Astrocyte (in vitro differentiated cells and primary cell): ENCODE measurements at regions not wholly inside any gene's neighbourhood (a gene's known extent, or its start where the extent isn't known, plus 50 kb on each side); places are given as distances from the start of the nearest gene placed in this dataset.

Experiments used
- DNase-seq: peaks from one replicate; pipeline ENCODE4 v3.0.0-alpha.2; 2010; ENCODE audit warnings: low read depth
- FAIRE-seq: peaks from 2 replicates; lab custom pipeline; 2011; peaks lifted over from hg19 to GRCh38; lab: Jason Lieb, UNC
- H2AFZ ChIP-seq: 2 replicates; pipeline ENCODE4 v1.6.0; 2012; ENCODE audit warnings: low read depth, low read length, inconsistent platforms
- H3K27ac ChIP-seq: 2 replicates; pipeline ENCODE4 v1.5.1; 2011; ENCODE audit warnings: low read depth, low read length, inconsistent platforms
- H3K27me3 ChIP-seq: 2 replicates; pipeline ENCODE4 v1.6.0; 2011; ENCODE audit warnings: low read length, inconsistent platforms; ENCODE audit not compliant: insufficient read depth
- H3K36me3 ChIP-seq: 2 replicates; pipeline ENCODE4 v1.5.1; 2011; ENCODE audit warnings: low read length, inconsistent platforms; ENCODE audit not compliant: insufficient read depth
- H3K4me1 ChIP-seq: 2 replicates; pipeline ENCODE4 v1.5.1; 2011; ENCODE audit warnings: low read length, inconsistent platforms; ENCODE audit not compliant: insufficient read depth
- H3K4me2 ChIP-seq: 2 replicates; pipeline ENCODE4 v1.6.0; 2012; ENCODE audit warnings: low read length, inconsistent platforms
- H3K4me3 ChIP-seq: 2 replicates; pipeline ENCODE4 v1.5.1; 2011; ENCODE audit warnings: low read depth, mild to moderate bottlenecking, low read length, inconsistent platforms; ENCODE audit not compliant: insufficient read depth
- H3K79me2 ChIP-seq: 2 replicates; pipeline ENCODE4 v1.6.0; 2012; ENCODE audit warnings: mild to moderate bottlenecking, low read length, inconsistent platforms; ENCODE audit not compliant: insufficient read depth
- H3K9ac ChIP-seq: 2 replicates; pipeline ENCODE4 v1.6.0; 2012; ENCODE audit warnings: mild to moderate bottlenecking, low read length, inconsistent platforms
- H3K9me3 ChIP-seq: 2 replicates; pipeline ENCODE4 v1.5.1; 2012; ENCODE audit warnings: low read depth, mild to moderate bottlenecking, low read length, inconsistent platforms; ENCODE audit not compliant: insufficient read depth
- H4K20me1 ChIP-seq: 2 replicates; pipeline ENCODE4 v1.6.0; 2012; ENCODE audit warnings: low read length, inconsistent platforms; ENCODE audit not compliant: insufficient read depth
- H3K27ac Mint-ChIP-seq: one replicate; pipeline ENCODE4 v1.8.0; 2021; ENCODE audit warnings: mild to moderate bottlenecking, mixed read lengths; ENCODE audit not compliant: unreplicated experiment
- H3K27me3 Mint-ChIP-seq: one replicate; pipeline ENCODE4 v1.8.0; 2021; ENCODE audit warnings: low read depth, mixed read lengths; ENCODE audit not compliant: unreplicated experiment
- H3K36me3 Mint-ChIP-seq: one replicate; pipeline ENCODE4 v1.8.0; 2021; ENCODE audit warnings: low read depth, mixed read lengths; ENCODE audit not compliant: unreplicated experiment
- H3K4me1 Mint-ChIP-seq: one replicate; pipeline ENCODE4 v1.8.0; 2021; ENCODE audit warnings: low read depth, mixed read lengths; ENCODE audit not compliant: unreplicated experiment
- H3K4me3 Mint-ChIP-seq: one replicate; pipeline ENCODE4 v1.8.0; 2021; ENCODE audit warnings: mild to moderate bottlenecking, moderate library complexity, mixed read lengths; ENCODE audit not compliant: unreplicated experiment
- H3K9me3 Mint-ChIP-seq: one replicate; pipeline ENCODE4 v1.8.0; 2021; ENCODE audit warnings: mild to moderate bottlenecking, mixed read lengths; ENCODE audit not compliant: unreplicated experiment
- CTCF ChIP-seq: IDR thresholded peaks from 2 replicates; pipeline ENCODE4 v1.5.1; 2011; ENCODE audit warnings: low read depth, mild to moderate bottlenecking, inconsistent platforms, low read length, moderate library complexity; ENCODE audit not compliant: insufficient read depth
- EZH2 ChIP-seq: IDR thresholded peaks from 2 replicates; pipeline ENCODE4 v1.6.1; 2012; ENCODE audit warnings: mild to moderate bottlenecking, low read length, inconsistent platforms; ENCODE audit not compliant: insufficient read depth

GRCh38 chr4:177108708-177109107 lies 201.0 kb upstream of the NEIL3 start:
- Histone ChIP-seq H3K4me3 (no peak overlapping the region), H3K27ac (no peak overlapping the region), H3K27me3 (no peaks in the 10 kb centered on the region), H3K4me1 (no peaks in the 10 kb centered on the region), H3K9me3 (no peaks in the 10 kb centered on the region), H2AFZ (no peak overlapping the region), H3K4me2 (no peak overlapping the region), H3K36me3 (no peaks in the 10 kb centered on the region), H3K9ac (no peak overlapping the region), H4K20me1 (no peaks in the 10 kb centered on the region), H3K79me2 (no peaks in the 10 kb centered on the region)
- FAIRE-seq, result no peak
- DNase-seq, result peak; percentile 17
- Mint-ChIP-seq H3K27me3 (no peaks in the 10 kb centered on the region), H3K9me3 (peaks cover 3% of the 10 kb centered on the region), H3K36me3 (no peaks in the 10 kb centered on the region), H3K4me1 (no peaks in the 10 kb centered on the region), H3K4me3 (no peak overlapping the region), H3K27ac (no peak overlapping the region)
- TF ChIP-seq CTCF, result peak; percentile 36
- TF ChIP-seq EZH2, result no peak

DNA sequence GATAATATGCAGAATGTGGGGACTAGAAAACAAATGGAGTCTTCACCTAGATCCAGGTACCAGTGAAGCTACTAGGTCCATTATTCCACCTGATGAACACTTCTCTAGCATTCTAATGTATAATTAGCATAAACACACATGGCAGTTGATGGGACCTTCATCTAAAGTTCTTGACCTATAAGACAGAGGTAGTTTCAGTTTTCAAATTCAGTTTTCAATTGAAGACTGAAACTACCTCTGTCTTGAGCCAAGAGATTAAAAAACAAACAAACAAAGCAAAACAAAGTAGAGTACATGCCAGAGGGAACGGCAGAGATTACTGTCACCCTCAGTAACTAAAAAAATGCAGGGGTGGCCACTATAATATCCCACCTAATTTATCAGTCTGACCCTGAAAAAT lies 199.9 kb upstream of the NEIL3 start:
- no peaks in the 10 kb centered on the region for H3K9me3 ChIP-seq
- H3K79me2 ChIP-seq, result no peaks in the 10 kb centered on the region
- H3K36me3 Mint-ChIP-seq, result no peaks in the 10 kb centered on the region
- H2AFZ ChIP-seq, result no peak overlapping the region
- FAIRE-seq, result no peak
- no peaks in the 10 kb centered on the region for H3K4me1 ChIP-seq
- peaks cover 3% of the 10 kb centered on the region for H3K9me3 Mint-ChIP-seq
- H3K27me3 ChIP-seq, result no peaks in the 10 kb centered on the region
- H3K27ac ChIP-seq, result no peak overlapping the region
- H3K27ac Mint-ChIP-seq, result no peak overlapping the region
- H3K4me3 Mint-ChIP-seq, result no peak overlapping the region
- H3K27me3 Mint-ChIP-seq, result no peaks in the 10 kb centered on the region
- H3K4me3 ChIP-seq, result no peak overlapping the region
- no peak overlapping the region for H3K4me2 ChIP-seq
- DNase-seq, result no peak
- TF ChIP-seq CTCF (no peak), EZH2 (no peak)
- H4K20me1 ChIP-seq, result no peaks in the 10 kb centered on the region
- no peak overlapping the region for H3K9ac ChIP-seq
- no peaks in the 10 kb centered on the region for H3K4me1 Mint-ChIP-seq
- H3K36me3 ChIP-seq, result no peaks in the 10 kb centered on the region

DNA sequence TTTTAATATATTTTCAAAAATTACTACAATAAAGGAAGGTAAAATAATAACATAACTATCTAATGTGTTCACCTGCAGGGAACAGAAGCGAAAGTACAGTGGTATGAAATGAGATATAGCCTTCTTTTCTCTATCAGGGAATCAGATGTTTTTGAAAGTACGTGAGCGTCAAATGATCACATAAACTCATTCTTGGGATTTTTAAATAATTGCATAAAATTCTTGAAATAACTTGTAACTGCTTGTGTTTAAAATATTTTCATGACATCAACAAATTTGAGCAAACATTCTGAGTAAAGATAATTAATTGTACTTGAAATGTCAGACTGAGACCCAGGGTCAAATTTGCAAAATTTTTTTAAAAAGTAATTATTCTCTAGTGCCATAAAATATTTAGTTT lies 193.5 kb upstream of the NEIL3 start:
- H3K4me1 ChIP-seq, result no peaks in the 10 kb centered on the region
- FAIRE-seq, result no peak
- H3K4me3 Mint-ChIP-seq, result no peak overlapping the region
- H3K36me3 Mint-ChIP-seq, result no peaks in the 10 kb centered on the region
- no peaks in the 10 kb centered on the region for H3K36me3 ChIP-seq
- no peak overlapping the region for H2AFZ ChIP-seq
- H3K27ac Mint-ChIP-seq, result no peak overlapping the region
- H3K79me2 ChIP-seq, result no peaks in the 10 kb centered on the region
- no peaks in the 10 kb centered on the region for H4K20me1 ChIP-seq
- no peak overlapping the region for H3K9ac ChIP-seq
- no peak overlapping the region for H3K4me2 ChIP-seq
- peaks cover 9% of the 10 kb centered on the region for H3K9me3 Mint-ChIP-seq
- no peaks in the 10 kb centered on the region for H3K9me3 ChIP-seq
- no peaks in the 10 kb centered on the region for H3K4me1 Mint-ChIP-seq
- H3K4me3 ChIP-seq, result no peak overlapping the region
- no peak overlapping the region for H3K27ac ChIP-seq
- no peaks in the 10 kb centered on the region for H3K27me3 Mint-ChIP-seq
- no peaks in the 10 kb centered on the region for H3K27me3 ChIP-seq
- TF ChIP-seq EZH2 (no peak), CTCF (no peak)
- DNase-seq, result peak; percentile 15
